GM21423 (cell line): ENCODE measurements at regions not wholly inside any gene's neighbourhood (a gene's known extent, or its start where the extent isn't known, plus 50 kb on each side); places are given as distances from the start of the nearest gene placed in this dataset.
"Not testable (repeated sequence)": the region's sequence is repeated elsewhere in the genome, so short reads cannot be mapped to it uniquely, and the experiment has no call there.

Source experiments
- ATAC-seq: cut with Tn5 transposase; IDR thresholded peaks from one replicate; pipeline ENCODE4 v1.9.1; 2021; ENCODE audit warnings: mild to moderate bottlenecking, moderate library complexity; ENCODE audit not compliant: unreplicated experiment

DNA sequence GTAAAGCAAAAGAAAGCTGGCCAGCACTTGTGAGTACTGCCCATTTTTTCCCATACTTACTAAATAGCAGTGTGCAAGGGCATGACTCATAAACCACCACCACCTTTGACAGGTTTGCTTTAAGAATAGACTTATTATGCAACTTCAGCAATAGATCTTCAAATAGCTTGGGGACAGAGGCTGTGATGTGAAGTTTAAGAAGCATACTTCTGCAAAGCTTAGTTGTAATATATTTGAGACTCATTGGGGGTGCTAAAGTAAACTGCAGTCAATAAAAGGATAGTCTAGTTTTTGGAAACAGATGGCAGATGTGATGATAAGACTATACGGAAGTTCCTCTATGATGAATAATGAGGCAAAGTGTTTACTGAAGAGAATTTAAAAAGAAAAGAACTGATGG is 210.0 kb downstream of the PLA2G4A start:
- ATAC-seq = no peak

DNA sequence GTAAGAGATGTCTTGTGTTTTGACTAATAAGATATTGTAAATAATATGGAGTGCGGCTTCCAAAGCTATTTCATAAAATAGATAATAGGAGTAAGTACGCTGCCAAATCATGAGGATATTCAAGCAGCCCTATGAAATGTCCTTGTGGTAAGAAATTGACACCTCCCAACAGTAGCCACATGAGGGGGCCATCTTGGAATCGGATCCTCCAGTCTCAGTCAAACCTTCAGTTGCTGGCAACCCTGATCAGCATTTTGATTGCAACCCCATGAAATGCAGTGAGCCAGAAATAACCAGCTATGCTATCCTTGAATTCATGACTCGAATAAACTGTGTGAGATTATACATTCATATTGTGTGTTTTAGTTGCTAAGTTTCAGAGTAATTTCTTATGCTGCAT is 212.4 kb downstream of the PLA2G4A start:
- no peak for ATAC-seq

DNA sequence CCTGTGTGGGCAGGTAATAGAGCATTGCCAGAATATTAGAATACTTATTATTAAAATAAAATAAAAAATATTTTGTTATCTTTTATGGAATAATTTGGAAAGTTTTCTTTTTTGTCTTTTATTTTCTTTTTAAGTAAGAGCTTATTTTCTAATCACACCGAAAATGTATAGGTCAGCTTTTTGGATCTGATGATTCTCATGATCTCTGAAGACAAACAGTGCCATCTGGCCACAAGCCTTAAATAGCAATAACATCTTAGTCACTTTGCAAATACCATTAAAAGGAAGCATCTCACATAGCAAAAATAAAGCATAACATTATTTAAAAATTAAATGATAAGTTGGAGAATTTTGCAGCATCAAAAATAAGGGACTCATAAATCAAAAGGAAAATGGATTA is 213.8 kb downstream of the PLA2G4A start:
- no peak for ATAC-seq

DNA sequence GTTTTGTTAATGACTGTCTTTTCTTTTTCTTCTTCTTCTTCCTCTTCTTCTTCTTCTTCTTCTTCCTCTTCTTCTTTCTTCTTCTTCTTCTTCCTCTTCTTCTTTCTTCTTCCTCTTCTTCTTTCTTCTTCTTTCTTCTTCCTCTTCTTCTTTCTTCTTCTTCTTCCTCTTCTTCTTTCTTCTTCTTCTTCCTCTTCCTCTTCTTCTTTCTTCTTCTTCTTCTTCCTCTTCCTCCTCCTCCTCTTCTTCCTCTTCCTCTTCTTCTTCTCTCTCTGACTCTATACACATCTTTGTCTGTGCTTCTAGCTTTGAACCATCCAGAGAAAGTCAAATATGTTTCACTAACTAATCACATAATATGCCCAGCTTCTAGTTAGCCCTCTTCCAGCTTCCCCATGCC is 214.7 kb downstream of the PLA2G4A start:
- not testable (repeated sequence) for ATAC-seq

DNA sequence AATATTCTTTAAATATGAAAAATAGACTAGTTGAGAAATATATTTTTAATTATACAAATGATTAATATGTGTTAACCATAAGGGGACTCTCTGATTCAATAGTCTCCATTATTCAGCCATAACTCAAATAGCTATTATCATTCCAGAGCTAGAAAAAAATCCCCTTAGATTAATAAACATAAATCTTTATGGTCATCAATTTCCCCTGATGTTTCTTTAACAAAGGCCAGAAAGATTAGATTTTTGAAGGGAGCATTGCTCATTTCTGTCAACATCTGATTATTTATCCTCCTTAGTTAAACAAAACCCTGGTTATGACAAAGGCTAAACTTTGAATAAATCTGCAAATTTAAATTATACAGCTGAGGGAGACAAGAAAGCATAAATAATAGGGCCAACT is 215.7 kb downstream of the PLA2G4A start:
- ATAC-seq = no peak

DNA sequence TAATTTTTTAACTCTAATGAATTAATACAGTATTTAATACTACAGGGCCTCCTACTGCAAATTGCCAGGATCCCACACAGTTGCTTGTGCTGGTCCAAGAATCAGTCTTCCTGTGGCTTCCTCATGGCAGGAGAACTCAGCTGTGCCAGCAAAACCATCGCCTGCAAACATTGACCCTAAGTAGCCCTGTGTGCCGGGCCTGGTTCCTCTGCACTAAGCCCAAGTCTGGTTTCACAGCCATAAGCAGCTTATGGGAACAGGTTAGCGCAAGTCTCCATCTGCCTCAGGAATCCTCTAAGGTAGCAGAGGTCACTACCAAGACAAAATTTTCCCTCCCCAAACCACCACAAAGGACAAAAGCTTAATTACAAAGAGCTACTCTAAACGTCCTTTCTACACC is 216.6 kb downstream of the PLA2G4A start:
- ATAC-seq = no peak

DNA sequence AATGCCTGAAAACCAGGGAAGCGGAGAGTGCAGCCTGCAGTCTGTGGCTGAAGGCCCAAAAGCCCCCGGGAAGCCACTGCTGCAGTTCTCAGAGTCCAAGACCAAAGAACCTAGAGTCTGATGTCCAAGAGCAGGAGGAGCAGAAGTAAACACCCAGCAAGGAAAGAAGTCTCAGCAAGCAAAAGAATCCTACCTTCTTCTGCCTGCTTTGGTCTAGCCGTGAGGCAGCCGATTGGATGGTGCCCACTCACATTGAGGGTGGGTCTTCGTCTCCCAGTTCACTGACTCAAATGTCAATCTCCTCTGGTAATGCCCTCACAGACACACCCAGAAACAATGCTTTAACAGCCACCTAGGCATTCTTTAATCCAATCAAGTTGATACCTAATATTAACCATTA is 217.5 kb downstream of the PLA2G4A start:
- ATAC-seq = no peak

DNA sequence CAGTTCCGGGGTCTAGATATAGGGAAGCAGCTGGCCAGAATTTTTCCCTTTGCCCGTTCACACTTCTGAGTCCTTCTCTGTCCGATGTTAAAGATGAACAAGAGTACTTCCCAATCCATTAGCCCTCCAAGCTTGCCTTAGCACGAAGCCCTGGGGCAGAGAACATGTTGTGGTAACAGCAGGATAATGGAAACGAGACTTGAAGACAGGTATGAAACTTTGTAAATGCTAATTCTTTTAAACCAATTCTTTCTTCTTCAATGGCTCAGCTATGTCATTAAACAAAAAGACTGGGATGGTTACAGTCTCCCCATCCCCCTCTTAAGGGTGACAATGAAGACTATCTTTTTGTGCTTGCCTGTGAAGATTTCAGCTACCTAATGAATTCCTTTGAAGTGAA is 218.5 kb downstream of the PLA2G4A start:
- ATAC-seq = no peak

DNA sequence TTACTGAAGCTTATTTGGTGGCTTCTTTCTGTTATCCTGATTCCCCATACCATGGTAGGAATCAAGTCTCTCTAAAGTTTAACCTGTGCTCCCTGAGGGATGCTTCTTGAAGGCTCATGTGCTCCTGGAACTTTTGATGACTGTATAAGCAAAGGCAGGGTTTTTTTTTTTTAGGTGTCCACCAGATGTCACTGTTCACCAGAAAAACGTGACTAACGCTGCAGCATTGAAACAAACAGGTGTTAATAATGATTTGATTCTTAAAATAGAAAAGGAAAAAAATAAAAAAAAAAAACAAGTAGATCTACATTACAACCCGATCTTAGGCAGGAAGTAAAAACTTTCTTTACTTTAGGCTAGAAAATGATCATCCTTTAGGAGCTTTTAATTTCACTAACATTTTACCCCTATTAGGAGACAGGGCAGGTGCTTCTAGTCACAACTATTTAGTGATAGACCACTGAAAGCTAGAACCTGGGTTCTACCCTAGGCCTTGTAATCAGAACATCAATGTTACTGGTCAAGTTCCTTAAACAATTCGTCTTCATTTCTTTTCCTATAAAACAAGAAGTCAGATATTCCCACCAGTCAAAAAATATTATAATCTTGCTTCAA is 223.0 kb downstream of the PLA2G4A start:
- ATAC-seq = peak; percentile 84

DNA sequence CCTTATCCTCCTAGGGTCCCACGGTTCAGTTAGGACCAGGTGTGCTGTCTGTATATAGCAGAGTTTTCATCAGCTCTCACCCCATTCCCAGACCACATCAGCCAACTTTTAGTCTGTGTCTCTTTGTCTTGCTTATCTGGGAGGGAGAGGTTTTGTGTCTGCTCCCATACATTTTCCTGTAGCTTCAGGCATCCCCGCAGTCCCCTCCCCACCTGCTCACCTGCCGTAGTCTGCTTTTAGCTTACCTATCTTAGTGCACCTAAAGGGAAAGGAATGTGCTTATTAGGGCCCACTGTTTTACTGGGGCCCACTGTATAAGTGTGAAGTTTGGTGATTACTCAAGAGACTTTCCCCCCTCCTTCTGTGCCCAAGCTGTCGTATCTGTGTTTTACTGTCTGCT is 225.1 kb downstream of the PLA2G4A start:
- ATAC-seq = no peak

DNA sequence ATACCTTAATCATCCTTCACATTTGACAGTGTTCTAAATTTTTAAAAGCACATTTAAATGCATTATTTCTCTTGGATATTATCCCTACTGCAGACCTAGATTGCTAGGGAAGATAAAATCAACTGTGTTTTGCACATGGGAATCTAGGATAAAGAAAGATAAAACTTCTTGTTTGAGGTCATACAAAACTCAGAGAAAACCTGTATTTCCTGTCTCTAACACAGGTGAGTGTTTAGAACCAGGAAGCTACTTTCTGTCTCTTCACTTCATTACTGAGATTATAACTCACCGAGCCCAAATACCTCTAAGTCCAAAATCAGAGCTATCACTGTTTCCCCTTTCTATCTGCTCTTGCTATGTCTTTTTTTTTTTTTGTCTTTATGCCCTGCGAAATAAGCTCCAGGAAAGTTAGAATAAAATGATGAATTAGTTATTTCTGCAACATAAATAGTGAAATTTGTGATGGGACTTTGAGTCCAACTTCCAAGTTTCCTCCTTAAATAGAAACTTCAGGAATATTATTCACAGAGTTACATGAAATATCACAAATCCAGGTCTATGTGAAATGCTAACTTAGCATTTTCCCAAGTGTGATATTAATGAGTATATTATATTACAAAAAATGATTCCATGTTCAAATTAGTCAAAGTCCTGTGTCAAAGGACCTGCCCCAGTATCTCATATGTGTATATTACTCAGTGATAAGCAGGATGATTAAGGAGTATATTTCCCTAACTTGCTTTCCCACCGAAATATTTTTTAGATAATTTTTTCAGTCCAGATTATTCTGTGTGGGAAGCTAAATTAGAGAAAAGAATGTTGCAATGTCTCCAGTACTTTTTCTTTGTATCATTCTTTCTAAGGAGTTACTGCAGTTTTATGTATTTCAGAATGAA is 226.4 kb downstream of the PLA2G4A start:
- ATAC-seq = no peak

DNA sequence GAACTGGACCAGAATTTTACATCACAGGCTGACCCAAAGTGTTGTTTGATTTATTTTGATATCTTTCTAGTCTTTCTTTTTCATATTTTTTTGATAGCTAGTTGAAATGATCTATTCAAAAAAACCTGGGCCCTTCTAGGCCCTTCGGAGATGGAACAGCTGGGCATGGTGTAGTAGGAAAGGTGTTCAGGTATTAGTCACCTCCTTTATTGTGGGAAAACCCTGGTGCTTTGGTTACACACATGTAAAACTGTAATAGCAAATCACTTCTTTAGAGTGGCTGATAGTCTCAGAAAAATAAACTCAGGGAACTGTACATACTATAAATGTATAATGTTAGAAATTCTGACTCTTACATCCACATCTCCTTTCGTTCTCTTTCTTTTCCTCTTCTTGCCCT is 234.5 kb downstream of the PLA2G4A start:
- ATAC-seq = no peak

DNA sequence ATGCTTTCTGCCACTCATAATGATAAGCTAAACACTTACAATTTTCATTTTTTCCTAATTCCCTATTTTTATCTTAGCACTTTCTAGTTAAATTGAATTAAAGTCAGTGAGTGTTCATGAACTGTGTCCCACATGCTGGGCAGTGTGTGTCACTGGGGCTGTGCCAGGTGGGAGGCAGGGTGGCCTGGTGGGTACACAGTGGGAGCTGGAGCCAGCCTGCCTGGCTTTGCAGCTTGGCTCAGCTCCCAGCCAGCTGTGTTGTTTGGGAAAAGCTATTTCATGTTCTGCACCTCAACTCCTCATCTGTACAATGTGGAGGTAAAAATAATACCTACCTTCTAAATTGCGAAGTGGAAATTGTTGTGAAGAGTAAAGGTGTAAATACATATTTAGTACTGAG is 238.4 kb downstream of the PLA2G4A start:
- ATAC-seq = no peak

DNA sequence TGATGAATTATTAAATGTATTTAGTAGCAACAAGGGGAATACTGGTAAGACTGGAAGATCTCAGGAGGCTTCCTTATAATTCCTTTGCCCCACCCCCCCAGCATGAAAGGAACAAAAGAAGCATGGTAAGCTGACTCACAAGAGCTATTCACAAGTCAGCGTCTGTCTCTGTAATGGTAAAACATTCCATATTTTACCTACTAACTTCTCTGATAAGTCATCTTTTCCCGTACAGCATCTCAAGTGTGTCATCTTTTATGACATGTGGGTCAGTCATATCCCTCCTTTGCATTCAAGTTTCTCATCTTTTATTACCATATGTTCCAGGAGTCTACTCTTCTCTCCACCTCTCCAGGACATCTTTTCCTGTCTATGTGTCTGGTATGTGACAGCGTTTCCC is 241.3 kb downstream of the PLA2G4A start:
- no peak for ATAC-seq

DNA sequence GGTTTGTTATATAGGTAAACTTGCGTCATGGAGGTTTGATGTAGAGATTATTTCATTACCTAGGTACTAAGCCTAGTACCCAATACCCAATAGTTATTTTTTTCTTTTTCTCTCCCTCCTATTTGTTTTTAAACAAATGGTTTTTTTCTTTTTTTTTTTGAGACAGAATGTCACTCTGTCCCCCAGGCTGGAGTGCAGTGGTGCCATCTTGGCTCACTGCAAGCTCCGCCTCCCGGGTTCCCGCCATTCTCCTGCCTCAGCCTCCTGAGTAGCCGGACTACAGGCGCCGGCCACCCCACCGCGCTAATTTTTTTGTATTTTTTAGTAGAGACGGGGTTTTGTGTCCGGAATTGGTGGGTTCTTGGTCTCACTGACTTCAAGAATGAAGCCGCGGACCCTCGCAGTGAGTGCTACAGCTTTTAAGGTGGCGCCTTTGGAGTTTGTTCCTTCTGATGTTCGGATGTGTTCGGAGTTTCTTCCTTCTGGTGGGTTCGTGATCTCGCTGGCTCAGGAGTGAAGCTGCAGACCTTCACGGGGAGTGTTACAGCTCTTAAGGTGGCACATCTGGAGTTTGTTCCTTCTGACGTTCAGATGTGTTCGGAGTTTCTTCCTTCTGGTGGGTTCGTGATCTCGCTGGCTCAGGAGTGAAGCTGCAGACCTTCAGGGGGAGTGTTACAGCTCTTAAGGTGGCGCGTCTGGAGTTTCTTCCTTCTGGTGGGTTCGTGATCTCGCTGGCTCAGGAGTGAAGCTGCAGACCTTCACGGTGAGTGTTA is 243.7 kb downstream of the PLA2G4A start:
- peak; percentile 59 for ATAC-seq

DNA sequence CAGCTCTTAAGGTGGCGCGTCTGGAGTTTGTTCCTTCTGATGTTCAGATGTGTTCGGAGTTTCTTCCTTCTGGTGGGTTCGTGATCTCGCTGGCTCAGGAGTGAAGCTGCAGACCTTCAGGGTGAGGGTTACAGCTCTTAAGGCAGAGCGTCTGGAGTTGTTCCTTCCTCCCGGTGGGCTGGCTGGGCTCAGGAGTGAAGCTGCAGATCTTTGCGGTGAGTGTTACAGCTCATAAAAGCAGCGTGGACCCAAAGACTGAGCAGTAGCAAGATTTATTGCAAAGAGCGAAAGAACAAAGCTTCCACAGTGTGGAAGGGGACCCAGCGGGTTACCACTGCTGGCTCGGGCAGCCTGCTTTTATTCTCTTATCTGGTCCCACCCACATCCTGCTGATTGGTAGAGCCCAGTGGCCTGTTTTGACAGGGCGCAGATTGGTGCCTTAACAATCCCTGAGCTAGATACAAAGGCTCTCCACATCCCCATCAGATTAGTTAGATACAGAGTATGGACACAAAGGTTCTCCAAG is 244.3 kb downstream of the PLA2G4A start:
- peak; percentile 28 for ATAC-seq

DNA sequence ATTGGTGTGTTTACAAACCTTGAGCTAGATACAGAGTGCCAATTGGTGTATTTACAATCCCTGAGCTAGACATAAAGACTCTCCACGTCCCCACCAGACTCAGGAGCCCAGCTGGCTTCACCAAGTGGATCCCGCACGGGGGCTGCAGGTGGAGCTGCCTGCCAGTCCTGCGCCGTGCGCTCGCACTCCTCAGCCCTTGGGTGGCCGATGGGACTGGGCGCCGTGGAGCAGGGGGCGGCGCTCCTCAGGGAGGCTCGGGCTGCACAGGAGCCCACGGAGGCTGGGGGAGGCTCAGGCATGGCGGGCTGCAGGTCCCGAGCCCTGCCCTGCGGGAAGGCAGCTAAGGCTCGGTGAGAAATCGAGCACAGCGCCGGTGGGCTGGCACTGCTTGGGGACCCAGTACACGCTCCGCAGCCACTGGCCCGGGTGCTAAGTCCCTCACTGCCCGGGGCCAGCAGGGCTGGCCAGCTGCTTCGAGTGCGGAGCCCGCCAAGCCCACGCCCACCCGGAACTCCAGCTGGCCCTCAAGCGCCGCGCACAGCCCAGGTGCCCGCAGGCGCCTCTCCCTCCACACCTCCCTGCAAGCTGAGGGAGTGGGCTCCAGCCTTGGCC is 245.0 kb downstream of the PLA2G4A start:
- ATAC-seq = not testable (repeated sequence)

DNA sequence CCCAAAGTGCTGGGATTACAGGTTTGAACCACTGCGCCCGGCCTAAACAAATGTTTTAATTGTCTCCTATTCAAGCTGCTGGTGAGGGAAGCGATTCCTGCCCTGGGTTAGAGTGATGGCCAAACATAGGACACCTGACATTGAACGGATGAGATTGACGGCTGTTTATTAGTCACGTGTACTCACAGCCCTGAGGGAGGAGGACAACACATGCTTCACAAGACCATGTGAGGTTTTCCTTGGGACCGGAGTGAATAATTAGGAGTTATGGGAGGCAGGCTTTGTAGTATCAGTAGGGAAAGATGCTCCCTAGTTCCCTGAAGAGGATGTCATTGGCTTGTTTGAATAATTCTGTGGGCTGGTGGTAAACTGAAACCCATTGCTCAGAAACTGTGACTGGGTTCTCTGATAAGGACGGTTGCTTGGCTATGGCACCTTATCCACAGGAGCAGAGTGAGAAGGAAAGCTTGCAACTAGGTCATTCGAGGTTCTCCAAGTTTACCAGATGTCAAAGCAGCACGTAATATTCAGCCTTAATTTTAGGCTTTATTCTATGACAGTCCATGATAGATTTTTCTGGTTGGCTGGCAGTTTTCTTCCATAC is 245.8 kb downstream of the PLA2G4A start:
- ATAC-seq = no peak

DNA sequence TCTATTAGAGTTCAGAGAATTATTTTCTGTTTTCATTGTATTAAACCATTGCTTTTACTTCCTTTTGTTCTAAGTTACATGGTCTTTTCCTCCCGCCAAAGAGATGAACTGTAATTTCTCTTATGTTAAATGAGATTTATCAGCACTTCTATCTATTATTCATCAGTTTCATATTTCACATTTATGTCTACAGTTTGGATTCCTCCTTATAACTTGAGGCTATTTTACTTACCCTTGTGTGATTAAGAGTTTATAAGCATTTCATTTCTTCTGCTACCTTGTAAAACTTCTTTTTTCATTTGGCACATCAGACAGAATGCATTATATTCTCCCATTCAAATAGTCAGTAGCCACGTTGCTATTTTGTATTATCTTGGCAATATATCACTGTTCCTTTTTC is 248.2 kb downstream of the PLA2G4A start:
- no peak for ATAC-seq

DNA sequence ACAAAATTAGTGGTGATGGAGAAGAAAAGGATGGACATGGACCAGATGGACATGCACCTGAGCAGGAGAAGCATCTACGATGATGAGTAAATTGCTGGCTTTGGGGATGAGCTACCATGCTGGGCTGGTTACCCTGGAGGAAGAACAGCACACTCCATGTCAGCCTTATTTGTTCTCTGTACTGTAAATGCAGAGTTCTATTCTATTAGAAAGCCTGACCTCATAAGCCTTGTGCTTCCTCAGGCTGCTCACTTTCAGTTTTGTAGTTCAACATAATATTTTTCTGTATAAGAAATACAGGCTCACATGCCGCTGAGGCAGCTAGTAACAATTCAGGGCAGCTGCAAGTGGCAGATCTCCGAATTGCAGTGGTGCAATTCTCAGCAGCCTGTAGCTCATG is 249.6 kb downstream of the PLA2G4A start:
- no peak for ATAC-seq

DNA sequence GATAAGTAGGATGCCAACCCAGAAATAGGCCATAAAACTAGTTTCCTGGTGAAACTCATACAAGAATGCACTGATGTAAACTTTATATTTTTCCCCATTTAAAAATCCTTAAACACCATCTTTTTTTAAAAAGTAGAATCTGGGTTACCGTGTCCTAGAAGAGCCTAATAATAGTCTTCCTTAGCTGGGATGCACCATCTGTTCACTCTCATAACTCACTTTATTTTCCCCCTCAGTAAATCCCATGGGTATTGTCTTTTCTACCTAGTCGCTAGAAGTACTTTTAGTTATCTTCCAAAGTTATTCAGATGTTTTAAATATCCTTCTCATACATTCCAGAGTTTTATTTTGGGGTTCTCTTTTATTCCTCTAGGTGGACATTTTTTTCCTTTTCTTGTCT is 250.2 kb downstream of the PLA2G4A start:
- ATAC-seq = no peak
